Germinal center (tissue), 1 donor: ENCODE measurements at regions not wholly inside any gene's neighbourhood (a gene's known extent, or its start where the extent isn't known, plus 50 kb on each side); places are given as distances from the start of the nearest gene placed in this dataset.

Experiments used
- DNase-seq: peaks from one replicate; pipeline ENCODE4 v3.0.0; 2012; ENCODE audit warnings: mixed read lengths, low spot score

DNA sequence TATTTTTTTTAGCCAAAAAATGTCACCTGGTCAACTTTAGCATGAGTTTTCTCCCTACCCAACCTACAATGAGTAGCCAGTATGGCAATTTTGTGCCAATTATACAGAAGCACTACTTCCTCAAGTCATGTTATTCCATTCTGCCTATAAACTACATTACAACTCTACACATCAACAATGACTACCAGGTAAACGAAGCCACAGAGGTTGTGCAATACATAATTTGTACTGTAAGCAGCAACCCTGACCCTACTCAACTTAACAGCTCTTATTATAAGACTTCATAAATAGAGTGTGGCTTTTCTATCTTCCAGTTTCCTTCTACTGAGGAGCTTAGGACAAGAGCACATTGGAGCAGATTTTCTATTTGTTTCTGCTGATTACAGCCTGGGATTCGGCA, 160.5 kb downstream of the HS3ST1 start:
- no peak for DNase-seq

DNA sequence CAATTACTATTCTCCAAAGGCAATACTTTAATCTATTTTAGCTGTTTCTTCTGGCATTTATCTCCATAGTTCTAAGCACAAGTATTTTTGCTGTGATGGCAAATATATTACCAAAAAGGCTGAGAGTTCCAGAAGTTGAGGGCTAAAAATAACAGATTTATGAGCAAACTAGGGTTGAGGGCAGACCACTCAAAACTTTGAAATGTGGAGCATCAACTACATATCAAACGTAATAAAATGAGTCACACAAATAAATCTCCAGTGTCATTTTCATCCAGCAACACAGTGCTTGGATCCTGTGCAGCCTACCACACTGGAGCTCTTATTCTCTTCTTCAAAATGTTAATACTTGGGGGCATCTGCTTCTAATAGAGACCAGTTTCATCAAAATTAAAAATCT, 163.9 kb downstream of the HS3ST1 start:
- no peak for DNase-seq

DNA sequence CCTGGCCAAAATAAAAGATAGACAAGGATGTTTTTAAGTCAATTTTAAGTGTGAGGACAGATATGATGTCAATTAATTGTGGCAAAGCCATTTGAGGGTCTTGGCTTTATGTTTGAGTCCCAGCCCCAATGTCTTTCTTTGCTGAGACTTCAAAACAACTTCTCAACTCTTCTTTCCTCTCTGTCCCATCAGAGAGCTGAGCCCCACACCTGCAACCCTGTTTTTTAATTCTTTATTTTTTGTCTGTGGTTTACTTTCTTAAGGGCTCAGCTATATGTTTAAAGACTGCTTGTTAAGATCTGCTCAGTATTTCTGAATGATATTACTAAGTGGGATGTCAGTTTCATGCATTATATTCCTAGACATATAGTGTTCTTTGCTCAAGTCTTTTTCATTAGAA, 164.3 kb downstream of the HS3ST1 start:
- DNase-seq: no peak

DNA sequence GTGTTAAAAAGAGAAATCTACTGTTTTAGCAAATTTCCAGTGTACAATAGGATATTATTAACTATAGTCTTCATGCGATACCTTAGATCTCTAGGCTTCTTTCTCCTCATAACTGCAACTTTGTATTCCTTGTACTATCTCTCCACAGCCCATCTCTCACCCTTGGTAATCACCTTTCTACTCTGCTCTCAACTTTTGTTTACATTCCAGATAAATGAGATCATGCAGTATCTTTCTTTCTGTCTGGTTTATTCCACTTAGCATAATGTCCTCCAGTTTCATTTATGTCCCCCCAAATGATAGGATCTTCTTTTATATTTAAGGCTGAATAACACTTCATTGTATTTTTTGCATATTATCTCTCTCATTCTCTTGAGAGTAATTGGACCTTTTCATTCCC, 165.5 kb downstream of the HS3ST1 start:
- DNase-seq: no peak

DNA sequence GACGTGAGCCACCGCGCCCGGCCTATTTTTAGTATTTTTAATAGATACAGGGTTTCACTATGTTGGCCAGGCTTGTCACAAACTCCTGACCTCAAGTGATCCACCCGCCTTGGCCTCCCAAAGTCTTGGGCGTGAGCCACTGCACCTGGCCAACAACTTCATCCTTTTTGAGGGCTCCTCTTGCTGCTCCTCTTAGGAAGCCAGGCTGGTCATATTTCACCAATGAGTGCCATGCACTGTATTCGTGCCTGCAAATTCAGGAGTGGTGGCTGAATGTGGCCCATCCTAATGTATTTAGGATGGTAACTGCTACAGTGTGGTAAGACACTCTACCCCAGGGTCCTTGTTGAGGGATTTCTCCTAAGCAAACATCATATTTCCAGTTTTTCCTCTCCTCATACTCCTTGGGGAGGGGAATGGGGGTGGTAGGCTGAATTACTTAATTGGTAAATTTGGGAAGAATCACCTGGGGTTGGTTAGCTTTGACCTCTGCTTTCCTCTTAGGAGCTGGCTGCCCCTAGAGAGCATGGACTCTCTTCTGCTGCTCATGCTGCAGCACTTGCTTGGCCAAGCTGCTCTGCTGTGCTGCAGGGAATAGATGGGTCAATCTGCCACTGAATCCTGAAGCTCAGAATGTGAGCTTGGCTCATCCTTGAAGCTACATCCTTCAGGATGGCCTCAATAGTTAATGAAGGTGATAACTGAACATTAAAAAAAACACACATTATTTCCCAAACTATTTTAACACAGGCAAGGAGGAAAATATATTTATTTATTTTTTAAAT, 167.4 kb downstream of the HS3ST1 start:
- DNase-seq: no peak

DNA sequence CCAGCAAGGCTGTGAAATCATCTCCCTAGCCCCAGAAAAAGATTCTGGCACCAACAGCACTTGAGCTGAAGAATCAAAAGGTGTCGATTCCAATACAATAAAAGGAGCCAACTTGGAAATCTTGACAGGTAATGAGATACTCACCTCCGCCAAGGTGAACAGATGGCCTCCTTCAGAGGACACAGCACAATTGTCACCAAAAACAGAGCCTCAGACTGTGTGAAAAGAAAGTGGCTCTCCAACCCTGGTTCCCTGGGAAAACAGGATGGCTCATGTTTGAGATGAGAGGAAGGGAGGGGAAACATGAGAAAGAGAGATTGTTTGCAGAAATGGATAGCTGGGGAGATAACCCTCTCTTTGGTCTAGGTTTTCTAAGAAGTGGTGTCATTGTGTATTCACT, 168.9 kb downstream of the HS3ST1 start:
- DNase-seq: no peak

DNA sequence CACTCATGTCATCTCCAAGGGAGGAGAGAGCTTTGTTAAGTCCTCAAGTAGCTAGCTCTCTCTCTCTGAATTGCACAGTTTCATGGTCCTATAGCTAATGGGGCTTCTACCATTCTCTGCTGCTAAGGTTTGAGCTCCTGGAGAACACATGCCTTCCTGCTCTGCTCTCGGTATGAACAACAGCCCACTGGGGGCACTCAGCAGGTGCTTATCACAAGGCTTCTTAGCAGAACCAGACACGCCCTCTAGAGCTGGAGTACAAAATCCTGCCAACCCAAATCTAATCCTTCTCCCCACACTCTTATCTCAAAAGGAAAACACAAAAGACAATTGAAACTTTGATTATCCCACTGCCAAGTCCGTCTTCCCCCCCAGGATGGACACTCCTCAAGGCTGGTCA, 176.5 kb downstream of the HS3ST1 start:
- no peak for DNase-seq

DNA sequence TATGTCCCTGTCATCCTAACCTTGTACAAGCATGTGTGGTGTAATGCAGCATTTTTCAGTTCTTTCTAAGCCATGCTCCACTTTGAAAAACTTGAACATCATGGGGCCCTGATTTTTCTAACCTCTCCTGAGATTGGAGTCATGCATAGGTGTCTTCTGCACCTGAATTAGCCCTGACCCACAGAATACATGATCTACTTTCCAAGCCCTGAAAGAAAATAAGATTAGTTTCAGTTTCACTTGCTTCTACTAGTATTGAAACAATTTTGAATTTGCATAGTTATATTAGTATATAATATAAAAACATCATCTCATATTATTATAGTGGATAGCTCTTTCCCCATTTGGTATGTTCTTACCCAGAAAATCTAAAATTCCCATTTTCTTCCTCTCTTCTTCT, 178.2 kb downstream of the HS3ST1 start:
- DNase-seq: no peak

DNA sequence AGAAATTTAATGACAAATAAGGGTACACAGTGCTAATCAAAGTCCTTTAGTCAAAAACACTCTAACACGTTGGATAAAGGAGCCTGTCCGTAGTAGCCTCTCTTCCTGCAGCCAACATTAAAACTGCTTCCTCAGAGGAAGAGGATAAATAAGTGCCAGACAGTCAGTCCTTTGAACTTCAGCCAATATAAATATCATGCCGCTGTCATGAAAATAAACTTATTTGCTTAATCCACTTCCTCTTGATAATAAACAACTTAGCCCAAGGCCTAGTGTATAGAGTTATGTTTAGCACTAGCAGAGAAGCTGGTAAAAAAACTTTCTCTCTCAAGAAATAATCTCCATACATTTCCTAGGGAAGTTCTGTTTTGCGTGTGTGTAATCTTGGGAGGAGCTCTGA, 196.7 kb downstream of the HS3ST1 start:
- DNase-seq: no peak

DNA sequence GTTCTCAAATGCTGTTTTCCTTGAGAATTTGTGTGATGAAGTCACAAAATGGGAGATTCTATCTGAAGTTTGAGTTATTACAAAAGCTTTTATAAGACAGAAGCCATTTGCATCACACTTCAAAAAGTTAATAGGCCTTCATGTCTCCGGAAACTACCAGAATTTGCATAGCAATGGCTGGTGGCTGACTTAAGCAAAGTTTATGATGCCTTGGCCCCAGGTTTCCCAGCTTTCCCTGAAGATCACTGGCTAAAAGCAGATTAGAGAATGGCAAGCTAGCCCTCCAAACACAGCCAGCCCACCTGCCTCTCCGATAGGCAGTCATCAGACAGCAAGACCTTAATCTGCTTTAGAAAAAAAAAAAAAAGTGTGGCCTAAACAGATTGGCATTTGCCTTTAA, 197.8 kb downstream of the HS3ST1 start:
- no peak for DNase-seq

DNA sequence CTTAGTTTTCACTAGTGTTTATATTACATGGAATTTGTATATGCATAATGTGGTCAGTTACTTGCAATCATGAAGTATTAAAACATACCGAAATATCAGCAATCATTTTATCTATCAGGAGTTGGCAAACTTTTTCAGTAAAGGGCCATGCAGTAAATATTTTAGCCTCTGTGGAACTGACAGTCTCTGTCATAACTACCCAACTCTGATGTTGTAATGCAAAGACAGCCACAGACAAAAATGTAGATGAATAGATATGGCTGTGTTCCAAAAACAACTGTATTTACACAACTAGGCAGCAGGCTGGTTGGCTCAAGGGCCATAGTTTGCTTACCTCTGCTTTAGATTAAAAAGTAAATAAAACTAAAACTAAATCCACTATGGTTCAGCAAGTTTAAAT, 200.2 kb downstream of the HS3ST1 start:
- no peak for DNase-seq

DNA sequence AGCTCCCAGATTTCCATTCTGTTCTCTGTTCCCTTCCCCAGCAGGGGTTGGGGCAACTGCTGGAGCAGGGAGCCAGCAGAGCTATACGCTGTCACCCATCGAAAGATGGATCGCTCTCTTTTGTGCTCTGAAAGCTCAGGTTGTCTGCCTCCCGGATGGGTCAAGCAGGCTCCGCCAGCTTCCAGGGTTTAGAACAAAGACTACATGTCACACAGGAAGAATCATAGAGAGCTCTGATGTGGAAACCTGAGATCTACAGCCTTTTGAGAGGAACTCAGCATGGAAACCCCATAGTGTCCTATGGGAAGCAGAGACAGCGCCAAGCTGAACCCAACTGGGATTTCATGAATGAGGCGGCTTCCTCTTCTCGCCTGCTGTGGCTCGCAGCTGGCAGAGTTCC, 205.4 kb downstream of the HS3ST1 start:
- DNase-seq: no peak

DNA sequence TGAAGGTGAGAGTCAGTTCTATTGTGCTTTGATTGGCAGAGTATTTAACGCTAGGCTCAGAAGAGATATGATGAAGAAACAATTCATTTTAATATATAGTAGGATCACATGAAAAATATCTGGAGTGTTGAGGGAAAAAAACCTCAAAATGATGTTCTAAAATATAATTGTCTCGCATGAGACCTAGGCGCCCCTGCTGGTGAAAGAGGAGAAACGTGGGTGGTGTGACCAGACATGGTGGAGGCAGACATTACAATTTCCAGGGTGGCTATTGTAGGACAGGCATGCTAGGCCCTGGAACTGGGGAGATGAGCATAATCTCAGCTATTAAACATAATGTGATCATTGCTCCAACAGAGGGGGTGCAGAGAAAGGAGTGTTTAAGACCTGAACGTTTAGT, 210.0 kb downstream of the HS3ST1 start:
- no peak for DNase-seq

DNA sequence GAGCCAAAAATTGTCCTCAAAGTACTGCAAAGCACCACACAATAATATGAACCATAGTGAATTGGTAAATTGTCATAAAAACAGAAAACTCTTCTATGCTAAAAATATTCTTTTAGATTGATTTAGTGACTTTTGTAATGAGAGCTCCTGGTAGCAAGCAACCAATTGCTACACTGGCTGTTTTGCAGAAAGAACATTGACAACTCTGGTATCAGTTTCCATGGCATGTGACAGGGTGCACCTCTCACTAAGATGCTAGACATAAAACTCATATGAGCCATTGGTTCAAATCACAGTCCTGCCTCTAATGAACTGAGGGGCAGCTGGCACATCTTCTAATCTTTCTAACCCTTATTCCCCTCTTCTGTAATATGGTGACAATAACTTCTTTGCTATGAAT, 212.2 kb downstream of the HS3ST1 start:
- no peak for DNase-seq

DNA sequence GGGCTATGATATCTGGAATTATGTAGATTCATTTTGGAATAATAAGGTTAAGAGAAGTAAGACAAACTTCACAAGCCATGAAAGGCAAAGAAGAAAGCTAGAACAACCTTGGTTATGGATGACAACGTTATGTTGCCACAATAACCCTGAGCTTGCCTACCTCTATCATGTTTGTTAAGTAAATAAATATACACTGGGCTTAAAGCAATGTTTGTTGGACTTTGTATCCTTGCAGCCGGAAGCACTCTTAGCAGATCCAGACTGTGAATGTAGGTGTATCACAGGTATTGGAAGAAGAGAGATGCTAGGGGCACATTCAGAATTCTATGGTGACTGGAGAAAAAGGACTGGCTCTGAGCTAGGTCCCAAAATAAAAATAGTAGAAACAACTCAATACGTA, 214.4 kb downstream of the HS3ST1 start:
- no peak for DNase-seq

DNA sequence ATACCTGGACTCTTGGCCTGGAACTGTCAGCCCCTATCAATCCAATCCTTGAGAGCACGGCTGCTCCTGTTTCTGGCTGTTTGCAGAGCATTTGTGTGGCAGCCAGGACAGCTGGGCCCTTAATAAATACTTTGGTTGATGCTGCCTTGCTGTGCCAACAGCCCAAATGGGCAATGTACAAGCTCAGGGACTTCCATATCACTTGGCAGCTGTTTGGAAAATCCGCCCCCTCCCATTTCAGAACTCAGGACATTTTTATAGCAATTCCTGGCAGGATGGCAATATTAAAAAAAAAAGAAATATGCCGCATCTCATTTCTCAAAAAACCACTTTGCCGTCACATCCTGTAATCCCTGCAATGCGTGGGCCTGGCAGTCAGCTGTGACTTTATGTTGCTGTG, 218.9 kb downstream of the HS3ST1 start:
- DNase-seq: no peak

DNA sequence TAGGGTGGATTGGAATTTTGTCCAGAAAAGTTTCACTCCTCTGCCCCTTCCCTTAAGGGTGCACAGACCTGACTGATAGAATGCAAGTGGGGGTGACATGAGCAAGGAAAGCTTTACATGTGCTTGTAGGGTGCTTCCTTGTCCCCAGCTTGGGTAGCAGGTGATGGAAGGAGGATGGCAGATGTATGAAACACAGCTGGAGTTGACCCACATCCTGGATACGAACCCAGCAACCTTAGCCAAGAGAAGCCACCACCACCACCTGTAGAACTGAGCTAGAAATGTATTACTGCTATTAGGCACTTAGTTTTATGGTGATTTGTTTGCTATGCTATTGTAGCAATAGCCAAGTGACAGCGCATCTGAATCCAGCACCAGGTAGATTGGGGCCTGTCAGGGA, 227.4 kb downstream of the HS3ST1 start:
- no peak for DNase-seq

DNA sequence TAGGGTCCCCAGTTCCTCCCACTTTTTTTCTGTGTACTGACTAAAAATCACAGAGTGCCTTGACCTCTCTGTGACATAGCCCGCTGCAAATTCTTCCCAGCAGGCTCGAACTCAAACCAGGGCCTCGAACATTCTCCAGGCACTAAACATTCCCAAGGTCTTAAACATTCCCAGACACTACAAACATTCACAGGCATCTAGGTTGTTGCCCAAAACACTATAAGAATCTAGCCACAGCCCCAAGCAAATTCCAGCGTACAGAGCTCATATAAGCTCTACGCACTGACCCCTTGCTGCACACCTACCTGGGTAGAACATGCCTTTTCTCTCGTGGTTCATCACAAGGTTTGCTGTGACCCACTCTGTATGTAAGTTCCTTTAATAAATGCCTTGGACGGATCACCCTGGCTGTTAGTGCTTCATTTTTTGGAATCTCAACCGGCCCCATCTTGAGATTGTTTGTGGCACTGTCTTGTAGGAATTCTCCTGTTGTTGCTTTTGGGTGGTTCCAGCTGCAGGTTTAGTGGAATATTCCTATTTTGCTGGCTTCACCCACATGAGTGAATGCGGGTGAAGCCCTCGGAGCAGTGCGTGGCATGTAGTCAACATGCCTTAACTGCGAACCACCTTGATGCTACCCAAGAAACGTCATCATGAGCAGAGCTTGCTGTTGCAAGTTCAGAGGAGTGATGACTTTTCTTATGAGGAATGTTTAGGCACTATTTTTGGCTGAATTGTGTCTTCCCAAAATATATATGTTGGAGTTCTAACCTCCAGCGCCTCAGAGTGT, 230.0 kb downstream of the HS3ST1 start:
- DNase-seq: no peak

DNA sequence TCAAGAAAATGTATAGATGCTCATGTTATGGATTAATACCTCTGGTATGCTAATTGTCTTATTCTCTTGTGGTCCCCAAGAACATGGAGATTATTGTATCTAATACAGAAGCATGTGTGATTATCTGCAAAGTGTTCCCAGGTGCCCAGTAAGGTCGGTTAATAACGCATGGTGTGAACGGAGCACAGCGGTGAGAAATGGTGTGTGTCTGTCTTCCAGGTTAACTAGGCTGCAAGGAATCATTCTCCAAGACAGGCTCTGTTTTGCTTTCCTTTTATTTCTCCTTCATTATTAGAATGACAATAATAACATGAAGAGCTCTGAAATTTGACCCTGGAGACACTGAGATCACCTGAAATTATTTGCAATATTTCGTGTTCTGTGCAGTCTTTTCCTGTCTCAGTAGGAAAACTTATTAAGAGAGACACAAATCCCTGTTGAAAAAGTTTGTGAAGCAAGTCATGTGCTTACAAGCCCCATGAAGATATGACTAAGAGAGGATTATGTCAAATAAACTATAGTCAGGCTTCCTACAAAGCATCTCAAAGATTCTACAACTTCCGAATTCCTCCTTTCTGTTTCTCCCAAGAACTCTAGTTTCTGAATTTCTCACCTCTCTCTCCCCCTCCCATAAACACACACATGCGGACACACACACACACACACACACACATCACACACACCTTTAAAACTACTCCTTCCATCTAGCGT, 230.9 kb downstream of the HS3ST1 start:
- no peak for DNase-seq

DNA sequence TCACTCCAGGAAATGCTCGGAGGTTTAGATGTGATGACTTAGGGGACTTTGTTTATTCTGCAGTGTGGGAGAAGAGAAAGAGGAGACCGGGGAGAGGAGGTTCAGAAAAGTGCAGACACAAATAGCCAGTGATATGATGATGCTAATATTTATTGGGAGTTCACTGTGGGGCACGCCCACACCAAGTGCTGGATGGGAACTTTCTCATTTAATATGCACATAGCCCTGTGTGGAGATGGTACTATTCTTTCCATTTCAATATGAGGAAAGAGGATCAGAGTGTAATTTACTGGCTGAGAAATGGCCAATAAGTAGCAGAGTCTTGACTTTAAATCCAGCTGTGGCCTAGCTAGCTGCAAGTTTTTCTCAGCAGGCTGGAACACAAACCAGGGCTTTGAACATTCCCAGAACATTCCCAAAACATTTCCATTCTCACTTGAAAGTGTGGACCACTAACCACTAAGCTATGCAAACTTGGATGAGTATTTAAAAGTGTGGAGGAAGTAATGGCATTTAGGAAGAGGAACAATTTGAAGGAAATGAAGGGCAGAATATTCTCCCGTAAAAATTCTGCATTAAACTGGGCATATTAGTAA, 231.7 kb downstream of the HS3ST1 start:
- DNase-seq: no peak

DNA sequence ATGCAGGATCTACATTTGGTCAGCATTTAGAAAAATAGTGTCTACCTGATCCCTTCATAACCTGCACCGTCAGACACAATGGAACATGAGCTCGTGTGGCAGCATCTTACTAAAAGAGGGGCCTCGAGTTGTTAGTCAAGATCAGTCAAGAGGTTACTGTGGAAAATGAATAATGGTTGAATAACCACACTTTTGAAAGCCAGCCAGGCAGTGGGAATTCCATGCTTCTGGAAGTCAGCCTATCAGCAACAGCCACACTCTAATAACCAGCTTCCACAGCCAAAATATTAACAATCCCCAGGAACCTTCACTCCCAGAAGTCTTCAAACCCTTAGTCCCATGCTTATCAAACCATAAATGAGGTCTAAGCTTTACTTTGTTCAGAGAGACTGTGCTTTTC, 234.3 kb downstream of the HS3ST1 start:
- no peak for DNase-seq

DNA sequence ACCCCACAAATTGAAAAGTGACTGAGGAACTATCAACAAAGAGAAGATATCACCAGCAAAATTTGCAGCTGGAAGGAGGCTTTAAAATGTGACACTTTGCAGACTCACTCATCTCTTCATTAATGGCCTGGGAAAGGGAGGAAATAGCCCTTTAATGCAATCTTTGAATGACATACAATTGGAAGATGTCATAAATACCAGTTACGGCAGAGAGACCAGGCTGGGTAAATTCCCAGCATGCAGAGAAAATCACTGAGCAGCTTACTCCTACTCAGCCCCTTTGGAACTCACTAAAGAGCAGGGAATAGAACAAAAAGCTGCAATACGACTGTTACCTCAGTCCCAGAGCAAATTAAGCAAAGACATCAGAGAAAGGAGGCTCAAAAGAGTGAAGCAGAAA, 238.9 kb downstream of the HS3ST1 start:
- no peak for DNase-seq

DNA sequence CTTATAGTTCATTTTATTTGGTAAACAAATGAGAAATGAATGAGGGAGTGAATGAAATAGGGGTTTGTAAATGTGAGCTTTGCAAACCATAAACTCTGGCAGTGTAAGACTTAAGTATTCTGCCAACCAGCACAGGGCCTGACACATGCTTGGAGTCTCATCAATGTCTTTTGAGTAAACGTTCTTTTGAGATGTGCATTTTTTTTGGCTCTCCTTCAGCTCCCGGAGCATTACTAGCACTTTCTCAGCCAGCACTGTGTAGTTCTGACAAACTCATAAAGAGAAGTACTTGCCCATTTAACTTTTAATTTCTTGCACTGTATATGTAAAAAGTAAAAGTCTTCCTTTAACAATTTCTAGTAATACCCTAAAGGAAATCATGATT, 245.3 kb downstream of the HS3ST1 start:
- no peak for DNase-seq
